Daoy (cell line): ENCODE measurements at regions not wholly inside any gene's neighbourhood (a gene's known extent, or its start where the extent isn't known, plus 50 kb on each side); places are given as distances from the start of the nearest gene placed in this dataset.
"Not testable (repeated sequence)": the region's sequence is repeated elsewhere in the genome, so short reads cannot be mapped to it uniquely, and the experiment has no call there.

Experiments
- DNase-seq: peaks from one replicate; pipeline ENCODE4 v3.0.0-alpha.2; 2015; ENCODE audit warnings: low read depth

GRCh38 chr14:86905386-86905926 is 1087.5 kb downstream of the GALC start:
- not testable (repeated sequence) for DNase-seq

- no peak for DNase-seq
Measured at GRCh38 chr14:86902176-86902950, 1090.6 kb downstream of the GALC start.

- no peak for DNase-seq
Measured at GRCh38 chr14:86897704-86898513, 1095.1 kb downstream of the GALC start.

GRCh38 chr14:86897224-86897623 is 1095.8 kb downstream of the GALC start:
- no peak for DNase-seq

GRCh38 chr14:86896701-86897100 is 1096.3 kb downstream of the GALC start:
- no peak for DNase-seq

- DNase-seq = no peak
Measured at GRCh38 chr14:86892152-86892956, 1100.6 kb downstream of the GALC start.

GRCh38 chr14:86885280-86885679 is 1107.7 kb downstream of the GALC start:
- no peak for DNase-seq

GRCh38 chr14:86884498-86884897 is 1108.5 kb downstream of the GALC start:
- no peak for DNase-seq

GRCh38 chr14:86882818-86883217 is 1110.2 kb downstream of the GALC start:
- no peak for DNase-seq

GRCh38 chr14:86865934-86866333 is 1127.0 kb downstream of the GALC start:
- DNase-seq = no peak

GRCh38 chr14:86858591-86858990 is 1134.4 kb downstream of the GALC start:
- DNase-seq = no peak

- no peak for DNase-seq
Measured at GRCh38 chr14:86858031-86858430, 1135.0 kb downstream of the GALC start.

GRCh38 chr14:86852530-86852929 is 1140.5 kb downstream of the GALC start:
- DNase-seq = no peak

- DNase-seq = no peak
Measured at GRCh38 chr14:86847140-86847539, 1145.8 kb downstream of the GALC start.

- peak; percentile 41 for DNase-seq
Measured at GRCh38 chr14:86838363-86838762, 1154.6 kb downstream of the GALC start.

GRCh38 chr14:86826661-86827060 is 1166.3 kb downstream of the GALC start:
- no peak for DNase-seq

GRCh38 chr14:86824167-86824566 is 1168.8 kb downstream of the GALC start:
- no peak for DNase-seq

- DNase-seq = no peak
Measured at GRCh38 chr14:86823581-86823980, 1169.4 kb downstream of the GALC start.

GRCh38 chr14:86815341-86815740 is 1177.6 kb downstream of the GALC start:
- DNase-seq = no peak

GRCh38 chr14:86802726-86803125 is 1190.3 kb downstream of the GALC start:
- no peak for DNase-seq

GRCh38 chr14:86799244-86799647 is 1193.7 kb downstream of the GALC start:
- DNase-seq = peak; percentile 83

GRCh38 chr14:86798330-86798729 is 1194.7 kb downstream of the GALC start:
- no peak for DNase-seq
